ENCODE measurements at regions not wholly inside any gene's neighbourhood (a gene's known extent, or its start where the extent isn't known, plus 50 kb on each side); places are given as distances from the start of the nearest gene placed in this dataset.

- DNase-seq (ENCODE audit: low read depth in 2 of 2), result no peak
Observed at GRCh38 chr2:128437204-128437565, 118.5 kb upstream of the HS6ST1 start.

GRCh38 chr2:128438091-128438490 is 119.4 kb upstream of the HS6ST1 start:
- no peak for DNase-seq (ENCODE audit: low read depth in 2 of 2)

GRCh38 chr2:128438586-128438985 is 119.9 kb upstream of the HS6ST1 start:
- no peak for DNase-seq (ENCODE audit: low read depth in 2 of 2)

GRCh38 chr2:128439031-128439790 is 120.5 kb upstream of the HS6ST1 start:
- DNase-seq (ENCODE audit: low read depth in 2 of 2), result no peak

DNA sequence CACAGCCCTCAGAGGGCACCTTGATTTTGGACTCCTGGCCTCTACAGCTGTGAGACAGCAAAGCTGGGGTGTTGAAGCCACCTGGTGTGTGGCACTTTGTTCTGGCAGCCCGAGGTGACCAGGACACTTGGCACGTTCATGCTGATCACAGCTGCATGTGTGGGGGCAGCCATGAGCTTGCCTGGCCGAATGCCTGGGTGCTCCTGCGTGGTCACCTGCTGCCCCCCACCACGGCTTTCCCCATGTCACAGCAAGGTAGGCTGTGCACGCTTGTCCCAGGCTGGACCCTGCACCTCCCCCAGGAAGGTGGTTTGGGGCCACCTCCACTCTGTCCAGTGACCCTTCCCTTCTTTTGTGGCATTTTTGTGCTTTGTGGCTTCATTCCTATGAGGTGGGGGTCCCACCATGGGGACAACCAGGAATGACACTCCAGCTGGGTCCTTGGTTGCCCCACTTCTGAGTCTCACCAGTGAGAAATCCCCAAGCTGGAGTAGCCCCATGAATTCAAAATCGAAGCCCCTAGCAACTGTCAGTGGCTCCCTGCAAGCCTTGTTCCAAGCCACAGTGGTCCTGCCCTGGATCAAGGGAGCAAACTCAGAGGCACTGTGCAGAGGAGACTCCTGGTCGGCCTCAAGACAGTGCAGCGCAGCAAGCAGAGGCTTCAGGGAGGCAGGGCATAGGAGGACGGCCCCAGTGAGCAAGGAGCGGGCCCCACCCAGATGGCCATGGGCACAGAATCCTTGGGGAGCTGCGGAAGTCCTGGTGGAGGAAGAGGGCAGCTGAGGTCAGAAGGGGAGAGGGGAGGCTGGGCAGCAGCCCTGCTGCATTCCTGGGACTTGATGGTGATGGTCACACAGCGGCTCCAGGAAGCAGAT is 121.4 kb upstream of the HS6ST1 start:
- DNase-seq (ENCODE audit: low read depth in 2 of 2), result no peak

DNA sequence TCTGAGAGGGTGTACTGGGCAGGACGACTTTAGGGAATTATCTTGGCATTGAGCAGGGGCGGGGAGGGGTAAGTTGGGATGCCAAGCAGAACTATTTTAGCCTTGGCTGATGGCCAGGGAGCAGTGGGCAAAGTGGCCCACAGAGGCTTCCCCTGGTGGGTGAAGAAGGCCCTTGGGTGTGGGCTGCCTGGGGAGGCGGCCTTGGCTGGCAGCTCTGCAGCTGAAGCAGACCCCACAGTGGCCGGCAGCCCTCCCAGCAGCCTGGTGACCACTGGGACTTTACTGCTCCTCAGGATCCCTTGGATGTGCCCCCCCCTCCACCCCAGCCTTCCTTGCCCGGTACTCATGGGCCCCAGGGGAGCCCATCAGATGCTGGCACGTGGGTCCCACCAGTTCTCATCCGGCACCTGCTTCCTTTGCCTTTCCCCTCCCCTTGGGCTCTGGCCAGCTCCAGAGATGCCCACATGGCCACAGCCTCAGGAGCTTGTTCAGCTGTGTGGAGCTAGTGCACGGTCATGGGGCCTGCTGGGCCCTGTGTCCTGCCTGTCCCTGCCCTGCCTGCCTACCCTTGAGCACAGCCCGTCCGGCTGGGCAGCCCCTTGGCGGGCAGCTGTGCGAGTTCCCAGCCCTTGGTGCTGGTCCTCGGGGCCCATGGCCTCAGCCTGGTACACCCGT is 122.1 kb upstream of the HS6ST1 start:
- DNase-seq (ENCODE audit: low read depth in 2 of 2), result no peak

DNA sequence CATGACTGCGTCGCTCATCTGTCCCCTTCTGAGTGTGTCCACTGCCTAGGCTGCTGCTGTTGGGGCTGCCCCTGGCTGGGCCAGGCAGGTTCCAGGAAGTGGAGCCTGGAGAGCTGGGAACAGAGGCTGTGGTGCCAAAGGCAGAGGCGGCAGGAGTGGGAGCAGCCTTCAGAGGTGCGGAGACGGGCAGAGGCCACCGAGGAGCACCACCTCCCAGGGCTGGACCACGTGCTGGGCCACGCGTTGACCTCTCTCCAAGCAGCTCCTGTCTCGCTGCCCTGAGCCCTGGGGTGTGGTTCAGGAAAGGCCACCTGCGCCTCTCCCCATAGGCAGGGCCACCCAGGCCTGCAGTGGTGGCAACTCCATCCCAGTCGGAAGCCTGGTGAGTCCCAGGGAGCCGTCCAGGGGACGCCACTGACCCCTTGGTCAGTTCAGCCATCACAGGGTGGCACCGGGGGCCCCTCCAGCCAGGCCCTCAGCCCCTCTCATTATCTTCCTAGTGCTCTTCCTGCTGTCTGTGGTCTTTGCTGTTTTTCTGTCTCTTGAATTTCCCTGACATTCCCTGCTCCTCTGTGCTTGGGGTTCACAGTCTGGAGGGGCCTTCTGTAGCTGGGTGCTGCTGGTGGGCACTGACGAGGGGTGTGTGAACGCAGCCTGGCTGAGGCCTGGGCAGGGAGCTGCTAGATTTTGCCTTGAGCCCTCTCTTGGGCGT is 122.8 kb upstream of the HS6ST1 start:
- DNase-seq (ENCODE audit: low read depth in 2 of 2), result no peak

- DNase-seq (ENCODE audit: low read depth in 2 of 2), result no peak
Observed at GRCh38 chr2:128442053-128442751, 123.5 kb upstream of the HS6ST1 start.

- DNase-seq (ENCODE audit: low read depth in 2 of 2), result no peak
Observed at GRCh38 chr2:128442891-128443302, 124.2 kb upstream of the HS6ST1 start.

GRCh38 chr2:128444121-128444771 is 125.6 kb upstream of the HS6ST1 start:
- DNase-seq (ENCODE audit: low read depth in 2 of 2), result no peak

DNA sequence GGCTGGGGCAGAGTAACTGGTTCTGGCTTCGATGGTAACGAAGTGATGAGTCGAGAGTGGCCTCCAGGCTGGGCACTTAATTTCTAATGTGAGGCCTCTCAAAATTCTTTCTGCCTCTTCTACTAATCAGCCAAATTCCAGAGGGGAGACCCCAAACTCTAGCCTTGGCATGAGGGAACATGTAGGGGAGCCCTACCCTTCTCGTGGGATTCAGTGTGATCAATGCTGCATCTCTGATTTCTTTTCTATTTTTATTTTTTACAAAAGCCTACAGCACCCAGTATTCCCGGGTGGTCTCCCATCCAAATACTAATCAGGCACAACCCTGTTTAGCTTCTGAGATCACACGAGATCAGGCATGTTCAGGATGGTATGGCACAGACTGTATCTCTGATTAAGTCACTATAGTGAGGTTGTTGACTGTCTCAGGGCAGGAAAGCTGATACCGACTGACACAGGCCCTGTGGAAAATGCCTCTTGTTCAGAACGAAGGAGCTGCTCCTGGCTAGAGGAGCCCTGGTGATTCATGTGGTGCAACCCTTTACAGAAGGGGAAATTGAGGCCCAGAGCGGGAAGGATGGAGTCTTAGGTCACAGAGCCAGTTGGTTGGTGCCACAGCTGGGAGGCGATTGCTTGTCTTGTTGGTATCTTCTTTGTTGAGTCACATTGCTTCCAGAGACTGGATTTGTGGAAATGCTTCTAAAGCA is 126.3 kb upstream of the HS6ST1 start:
- no peak for DNase-seq (ENCODE audit: low read depth in 2 of 2)

DNA sequence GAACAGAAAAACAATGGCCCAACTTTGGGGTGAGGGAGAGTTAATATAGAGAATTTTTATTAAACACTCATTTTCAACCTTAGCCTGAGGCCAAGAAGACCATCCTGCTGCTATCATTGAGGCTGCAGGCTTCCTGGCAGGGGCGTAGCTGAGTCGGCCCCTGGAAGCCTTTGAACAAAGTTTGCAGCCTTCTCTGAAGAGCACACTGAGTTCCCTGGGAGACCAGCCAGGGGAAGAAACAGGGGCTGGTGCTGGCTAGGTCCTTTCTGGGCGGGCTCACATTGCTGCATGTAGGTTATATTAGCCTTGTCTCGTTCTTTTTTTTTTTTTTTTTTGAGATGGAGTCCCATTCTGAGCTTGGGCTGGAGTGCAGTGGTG is 126.8 kb upstream of the HS6ST1 start:
- no peak for DNase-seq (ENCODE audit: low read depth in 2 of 2)

- no peak for DNase-seq (ENCODE audit: low read depth in 2 of 2)
Observed at GRCh38 chr2:128446049-128446873, 127.6 kb upstream of the HS6ST1 start.

GRCh38 chr2:128446874-128447537 is 128.3 kb upstream of the HS6ST1 start:
- DNase-seq (ENCODE audit: low read depth in 2 of 2), result no peak

DNA sequence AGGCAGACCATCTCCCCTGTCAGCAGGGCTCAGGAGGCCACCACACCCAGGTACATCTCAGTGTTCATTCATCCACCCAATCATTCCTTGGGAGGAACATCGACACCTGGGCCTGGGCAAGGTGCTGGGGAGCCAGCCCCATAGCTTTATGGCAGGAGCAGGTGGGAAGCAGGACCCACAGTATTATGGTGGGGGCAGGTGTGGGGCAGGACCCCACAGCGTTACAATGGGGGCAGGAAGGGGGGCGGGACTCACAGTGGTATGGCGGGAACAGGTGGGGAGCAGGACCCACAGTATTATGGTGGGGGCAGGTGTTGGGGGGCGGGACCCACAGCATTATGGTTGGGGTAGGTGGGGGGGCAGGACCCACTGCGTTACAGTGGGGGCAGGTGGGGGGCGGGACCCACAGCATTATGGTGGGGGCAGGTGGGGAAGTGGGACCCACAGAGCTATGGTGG is 128.9 kb upstream of the HS6ST1 start:
- no peak for DNase-seq (ENCODE audit: low read depth in 2 of 2)

DNA sequence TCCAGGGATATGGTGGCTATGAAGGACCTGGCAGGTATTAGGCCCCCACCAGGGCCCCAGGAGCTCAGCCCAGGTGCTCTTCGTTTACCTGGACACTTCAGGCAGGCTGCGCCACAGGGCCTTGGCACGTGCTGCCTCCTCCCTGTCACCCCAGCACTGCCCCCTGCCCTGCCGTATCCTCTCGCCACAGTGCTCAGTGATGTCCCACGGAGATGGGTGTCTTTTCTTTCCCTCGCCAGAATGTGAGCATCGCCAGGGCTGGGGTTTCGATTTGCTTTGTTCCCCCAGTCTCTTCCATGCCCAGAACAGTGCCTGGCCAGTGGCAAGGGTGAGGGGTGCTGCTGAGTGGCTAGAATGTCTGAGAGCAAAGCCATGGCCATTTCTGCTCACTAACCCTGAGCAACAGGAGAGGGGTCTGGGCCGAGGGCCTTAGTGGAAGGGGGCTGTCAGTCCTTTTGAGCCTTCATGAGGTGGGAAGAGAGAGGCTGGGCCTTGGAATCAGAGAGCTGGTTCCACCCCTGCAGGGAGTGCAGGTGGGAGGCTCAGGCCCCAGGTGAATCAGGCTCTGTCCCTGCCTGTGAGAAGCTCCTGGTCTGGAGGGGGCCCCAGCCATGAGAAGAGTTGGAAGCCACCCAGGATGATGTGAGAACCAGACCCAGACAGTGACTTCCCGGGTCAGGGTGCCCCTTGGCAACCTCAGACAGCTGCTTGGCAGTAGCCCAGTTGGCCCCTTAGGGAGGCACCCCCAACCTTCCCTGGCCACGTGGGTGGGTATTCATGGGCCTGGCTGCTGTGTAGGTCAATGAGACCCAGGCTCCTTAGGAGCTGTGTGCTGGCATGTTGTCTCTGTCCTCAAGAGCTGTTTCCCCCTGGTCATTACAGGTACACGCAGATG is 129.9 kb upstream of the HS6ST1 start:
- DNase-seq (ENCODE audit: low read depth in 2 of 2), result no peak

DNA sequence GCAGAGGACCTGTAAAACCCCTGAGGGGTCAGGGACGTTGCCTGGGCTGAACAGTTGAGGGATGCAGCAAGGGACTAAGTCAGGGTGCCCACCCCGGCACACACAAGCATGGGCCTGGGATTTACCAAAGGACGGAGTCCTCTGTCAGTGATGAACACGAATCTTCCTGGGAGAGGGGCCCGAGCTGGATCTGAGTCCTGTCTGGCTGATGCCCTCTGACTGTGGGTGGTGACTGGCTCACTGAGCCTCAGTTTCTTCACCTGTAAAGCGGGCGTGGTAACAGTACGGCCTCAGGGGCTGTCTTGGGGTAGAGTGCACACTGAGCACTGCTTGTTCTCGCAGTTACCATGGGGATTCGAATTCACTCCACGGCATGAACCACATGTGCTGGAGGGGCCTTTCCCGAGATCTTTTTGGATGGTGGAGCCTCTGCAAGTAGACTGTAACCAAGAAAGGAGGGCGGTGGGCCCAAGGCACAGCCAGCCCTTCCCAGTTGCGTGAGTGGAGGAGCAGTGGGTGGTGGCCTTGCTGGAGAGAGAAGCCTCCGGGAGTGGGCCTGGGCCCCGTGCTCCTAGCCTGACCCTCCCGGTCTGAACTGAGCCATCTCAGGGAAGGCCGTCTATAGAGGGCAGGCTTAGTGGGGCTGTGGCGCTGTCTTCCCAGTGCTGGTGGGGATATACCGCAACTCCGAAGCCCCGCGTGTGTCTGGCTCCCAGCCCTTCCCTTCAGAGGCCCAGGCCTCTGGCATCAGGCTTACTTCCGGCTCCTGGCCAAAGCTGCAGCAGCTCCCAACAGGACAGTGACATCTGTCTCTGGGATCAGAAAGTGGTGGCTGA is 130.8 kb upstream of the HS6ST1 start:
- DNase-seq (ENCODE audit: low read depth in 2 of 2), result no peak
